ENCODE measurements at regions not wholly inside any gene's neighbourhood (a gene's known extent, or its start where the extent isn't known, plus 50 kb on each side); places are given as distances from the start of the nearest gene placed in this dataset.

- Histone ChIP-seq H3K4me3 (ENCODE audit: low read depth, low read length) (no peak overlapping the region), H3K27me3 (ENCODE audit: control insufficient read depth, insufficient read depth, low read length) (no peaks in the 10 kb centered on the region), H3K27ac (ENCODE audit: low read depth, low read length) (no peak overlapping the region), H3K9me3 (ENCODE audit: control insufficient read depth, insufficient read depth, low read length) (no peaks in the 10 kb centered on the region)
- TF ChIP-seq, protein P1, sequence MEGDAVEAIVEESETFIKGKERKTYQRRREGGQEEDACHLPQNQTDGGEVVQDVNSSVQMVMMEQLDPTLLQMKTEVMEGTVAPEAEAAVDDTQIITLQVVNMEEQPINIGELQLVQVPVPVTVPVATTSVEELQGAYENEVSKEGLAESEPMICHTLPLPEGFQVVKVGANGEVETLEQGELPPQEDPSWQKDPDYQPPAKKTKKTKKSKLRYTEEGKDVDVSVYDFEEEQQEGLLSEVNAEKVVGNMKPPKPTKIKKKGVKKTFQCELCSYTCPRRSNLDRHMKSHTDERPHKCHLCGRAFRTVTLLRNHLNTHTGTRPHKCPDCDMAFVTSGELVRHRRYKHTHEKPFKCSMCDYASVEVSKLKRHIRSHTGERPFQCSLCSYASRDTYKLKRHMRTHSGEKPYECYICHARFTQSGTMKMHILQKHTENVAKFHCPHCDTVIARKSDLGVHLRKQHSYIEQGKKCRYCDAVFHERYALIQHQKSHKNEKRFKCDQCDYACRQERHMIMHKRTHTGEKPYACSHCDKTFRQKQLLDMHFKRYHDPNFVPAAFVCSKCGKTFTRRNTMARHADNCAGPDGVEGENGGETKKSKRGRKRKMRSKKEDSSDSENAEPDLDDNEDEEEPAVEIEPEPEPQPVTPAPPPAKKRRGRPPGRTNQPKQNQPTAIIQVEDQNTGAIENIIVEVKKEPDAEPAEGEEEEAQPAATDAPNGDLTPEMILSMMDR (IDR thresholded peaks at IDR 0.05; ENCODE audit: low read depth, low read length), result no peak
- ChIA-PET CTCF (no interaction called here), POLR2A (no interaction called here)
- no peak for DNase-seq (ENCODE audit: low read depth, low spot score)
These were observed 378.2 kb downstream of the FOXO1 start for GRCh38 chr13:40288259-40288658.

DNA sequence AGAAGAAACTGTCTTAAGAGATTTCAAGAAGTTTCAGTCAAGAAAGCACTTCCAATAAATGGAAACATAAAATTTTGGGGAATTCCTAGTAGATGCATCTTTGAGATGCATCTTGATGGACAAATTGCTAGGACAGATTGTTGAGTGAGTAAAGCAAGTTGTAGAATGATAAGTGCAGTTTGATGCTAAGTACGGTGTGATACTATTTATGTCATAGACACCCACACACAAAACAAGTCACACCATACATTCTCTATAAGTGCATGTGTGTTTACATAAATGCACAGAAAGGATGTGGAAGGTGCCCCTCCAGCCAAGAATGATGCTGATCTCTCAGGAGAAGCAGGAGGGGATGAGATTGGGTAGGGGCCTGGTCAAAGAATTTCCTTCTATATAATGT is 375.7 kb downstream of the FOXO1 start:
- CTCF ChIA-PET, result no interaction called here
- TF ChIP-seq, protein P1 (IDR thresholded peaks at IDR 0.05; ENCODE audit: low read depth, low read length), result no peak

GRCh38 chr13:40292108-40292507 is 374.3 kb downstream of the FOXO1 start:
- no peak overlapping the region for H3K27ac ChIP-seq (ENCODE audit: low read depth, low read length)
- CTCF ChIA-PET, result no interaction called here
- no peaks in the 10 kb centered on the region; the same call in 1 of the 2 replicates for H3K9me3 ChIP-seq (ENCODE audit: control insufficient read depth, insufficient read depth, low read length)
- TF ChIP-seq, protein P1 (IDR thresholded peaks at IDR 0.05; ENCODE audit: low read depth, low read length), result no peak
- POLR2A ChIA-PET, result no interaction called here
- no peak for DNase-seq (ENCODE audit: low read depth, low spot score)
- no peak overlapping the region for H3K4me3 ChIP-seq (ENCODE audit: low read depth, low read length)
- H3K27me3 ChIP-seq (ENCODE audit: control insufficient read depth, insufficient read depth, low read length), result no peaks in the 10 kb centered on the region

More for the DNA sequence above, 375.7 kb downstream of the FOXO1 start:
- Histone ChIP-seq H3K27me3 (ENCODE audit: control insufficient read depth, insufficient read depth, low read length) (no peaks in the 10 kb centered on the region), H3K9me3 (ENCODE audit: control insufficient read depth, insufficient read depth, low read length) (no peaks in the 10 kb centered on the region), H3K27ac (ENCODE audit: low read depth, low read length) (no peak overlapping the region), H3K4me3 (ENCODE audit: low read depth, low read length) (no peak overlapping the region)
- no peak for DNase-seq (ENCODE audit: low read depth, low spot score)
- POLR2A ChIA-PET, result no interaction called here

GRCh38 chr13:40292536-40292935 is 373.9 kb downstream of the FOXO1 start:
- Histone ChIP-seq H3K27me3 (ENCODE audit: control insufficient read depth, insufficient read depth, low read length) (no peaks in the 10 kb centered on the region), H3K9me3 (ENCODE audit: control insufficient read depth, insufficient read depth, low read length) (no peaks in the 10 kb centered on the region; the same call in 1 of the 2 replicates), H3K27ac (ENCODE audit: low read depth, low read length) (no peak overlapping the region), H3K4me3 (ENCODE audit: low read depth, low read length) (no peak overlapping the region)
- POLR2A ChIA-PET, result no interaction called here
- TF ChIP-seq, protein P1 (IDR thresholded peaks at IDR 0.05; ENCODE audit: low read depth, low read length), result no peak
- DNase-seq (ENCODE audit: low read depth, low spot score), result no peak
- CTCF ChIA-PET, result no interaction called here

GRCh38 chr13:40302351-40302750 is 364.1 kb downstream of the FOXO1 start:
- CTCF ChIA-PET, result no interaction called here
- Histone ChIP-seq H3K27me3 (ENCODE audit: control insufficient read depth, insufficient read depth, low read length) (no peaks in the 10 kb centered on the region), H3K4me3 (ENCODE audit: low read depth, low read length) (no peak overlapping the region), H3K9me3 (ENCODE audit: control insufficient read depth, insufficient read depth, low read length) (peaks cover 5% of the 10 kb centered on the region), H3K27ac (ENCODE audit: low read depth, low read length) (no peak overlapping the region)
- TF ChIP-seq, protein P1 (IDR thresholded peaks at IDR 0.05; ENCODE audit: low read depth, low read length), result no peak
- POLR2A ChIA-PET, result no interaction called here
- DNase-seq (ENCODE audit: low read depth, low spot score), result no peak

All from AG04450 (cell line).